Tibial nerve (tissue), 4 donors: ENCODE measurements at regions not wholly inside any gene's neighbourhood (a gene's known extent, or its start where the extent isn't known, plus 50 kb on each side); places are given as distances from the start of the nearest gene placed in this dataset.

Experiments
- DNase-seq, 2 donors: peaks; one replicate each; pipeline ENCODE4 v3.0.0-alpha.2; 2019; ENCODE audit warnings: low spot score in 2 of 2
- H3K27ac ChIP-seq, 4 donors: fragments of 200-600 bp; sonication (generic) in 3 of 4; one replicate each; pipeline ENCODE4 v1.5.1; 2017 to 2019; ENCODE audit warnings: mild to moderate bottlenecking in 1 of 4
- H3K27me3 ChIP-seq, 2 donors: fragments of 200-600 bp; sonication (generic) in 1 of 2; one replicate each; pipeline versions ENCODE4 v1.5.1 to v1.6.0; 2017 to 2019
- H3K36me3 ChIP-seq, 3 donors: fragments of 200-600 bp; sonication (generic); one replicate each; pipeline ENCODE4 v1.5.1; 2018 to 2019
- H3K4me1 ChIP-seq, 4 donors: fragments of 200-600 bp; sonication (generic) in 3 of 4; one replicate each; pipeline ENCODE4 v1.5.1; 2017 to 2019
- H3K4me3 ChIP-seq, 4 donors: fragments of 200-600 bp; sonication (generic) in 3 of 4; one replicate each; pipeline ENCODE4 v1.5.1; 2017 to 2019; ENCODE audit warnings: mild to moderate bottlenecking in 1 of 4, moderate library complexity in 1 of 4
- H3K9me3 ChIP-seq, 4 donors: fragments of 200-600 bp; sonication (generic) in 3 of 4; one replicate each; pipeline ENCODE4 v1.5.1; 2017 to 2019
- CTCF ChIP-seq, 5 experiments: fragments of 200-600 bp in 3 of 5; fragments of 450-650 bp in 2 of 5; sonication (generic) in 3 of 5; IDR thresholded peaks; one replicate each; pipeline ENCODE4 v1.5.1; 2016 to 2019; ENCODE audit warnings: antibody characterized with exemption in 5 of 5, mild to moderate bottlenecking in 3 of 5, moderate library complexity in 2 of 5
- EP300 ChIP-seq, 2 donors: sonication (generic); formaldehyde crosslinking; IDR thresholded peaks; one replicate each; pipeline ENCODE4 v1.6.1; 2017; ENCODE audit warnings: antibody characterized with exemption in 2 of 2, mild to moderate bottlenecking in 1 of 2
- POLR2A ChIP-seq, 2 donors: fragments of 450-650 bp; IDR thresholded peaks; one replicate each; pipeline ENCODE4 v1.6.1; 2017; ENCODE audit warnings: antibody characterized with exemption in 2 of 2, mild to moderate bottlenecking in 2 of 2, moderate library complexity in 2 of 2
- WGBS, 2 donors: methylation state at CpG; one replicate each; pipeline ENCODE4 v1.1.5; 2018; 5-methylcytosine and 5-hydroxymethylcytosine counted together

GRCh38 chr1:229162825-229163515, 107.9 kb upstream of the RAB4A start:
- Histone ChIP-seq H3K36me3 (no peaks in the 10 kb centered on the region), H3K9me3 (no peaks in the 10 kb centered on the region), H3K4me1 (peaks cover 0 to 9% (median 0%) of the 10 kb centered on the region in 4 donors), H3K27ac (no peak overlapping the region), H3K27me3 (no peaks in the 10 kb centered on the region), H3K4me3 (no peak overlapping the region)
- no peak for DNase-seq
- TF ChIP-seq POLR2A (IDR thresholded peaks at IDR 0.05) (no peak), CTCF (IDR thresholded peaks at IDR 0.05) (no peak), EP300 (IDR thresholded peaks at IDR 0.05) (no peak)
- 84 to 85% methylated on average over 11 of the region's 11 CpGs for WGBS, 2 donors

- TF ChIP-seq CTCF (IDR thresholded peaks at IDR 0.05): no peak
- TF ChIP-seq EP300 (IDR thresholded peaks at IDR 0.05): no peak
- no peak for TF ChIP-seq POLR2A (IDR thresholded peaks at IDR 0.05)
- Histone ChIP-seq H3K27me3 (no peaks in the 10 kb centered on the region), H3K4me3 (no peak overlapping the region), H3K36me3 (no peaks in the 10 kb centered on the region), H3K9me3 (no peaks in the 10 kb centered on the region), H3K4me1 (peaks cover 0 to 9% (median 0%) of the 10 kb centered on the region in 4 donors), H3K27ac (no peak overlapping the region)
- WGBS, 2 donors: 67 to 91% methylated on average over 1 of the region's 1 CpG
- DNase-seq: no peak
These were observed 106.6 kb upstream of the RAB4A start for GRCh38 chr1:229164348-229164747.

DNA sequence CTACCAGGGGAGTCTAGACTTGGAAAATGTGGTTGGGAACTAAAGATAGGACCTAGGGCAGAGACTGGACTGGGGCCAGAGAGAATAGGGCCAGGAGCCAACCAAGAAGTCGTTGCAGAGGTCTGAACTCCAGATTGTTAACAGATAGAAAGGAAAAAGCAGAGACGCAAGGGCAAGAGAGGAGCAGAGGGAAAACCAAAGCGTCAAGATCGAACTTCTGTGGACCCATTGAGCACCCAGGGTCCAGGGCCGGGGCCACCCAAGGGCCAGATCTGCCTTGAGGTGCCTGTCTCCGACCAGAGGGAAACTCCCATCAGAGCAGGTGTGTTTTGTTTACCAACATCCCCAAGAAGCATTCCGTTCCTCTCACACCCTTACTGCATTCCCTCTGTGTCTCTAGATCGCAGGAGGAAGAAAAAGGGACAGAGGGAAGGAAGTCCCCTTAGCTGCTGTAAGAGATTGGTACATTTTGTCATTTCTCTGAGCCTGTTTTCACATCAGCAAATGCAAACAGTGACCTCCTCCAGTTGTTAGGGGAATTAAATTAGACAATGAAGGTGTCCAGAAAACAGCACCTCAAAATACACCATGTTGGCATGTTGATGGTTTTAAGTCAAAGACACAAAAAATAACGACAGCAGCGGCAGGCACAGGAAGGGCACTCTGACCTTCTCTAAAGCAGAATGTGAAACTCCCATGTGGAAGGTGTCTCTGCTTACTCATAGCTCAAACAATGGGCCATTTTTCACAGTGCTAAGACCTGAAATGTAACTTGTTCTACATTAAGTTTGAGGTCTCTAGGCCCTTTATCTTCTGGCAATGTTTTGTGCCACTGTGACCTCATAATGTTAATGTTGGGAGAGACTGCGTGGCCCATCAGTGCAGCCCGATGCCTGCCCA, 105.8 kb upstream of the RAB4A start:
- Histone ChIP-seq H3K36me3 (no peaks in the 10 kb centered on the region), H3K4me3 (no peak overlapping the region), H3K27ac (no peak overlapping the region), H3K9me3 (no peaks in the 10 kb centered on the region), H3K4me1 (peaks cover 0 to 9% (median 0%) of the 10 kb centered on the region in 4 donors), H3K27me3 (no peaks in the 10 kb centered on the region)
- WGBS, 2 donors: 58 to 63% methylated on average over 12 of the region's 12 CpGs
- TF ChIP-seq POLR2A (IDR thresholded peaks at IDR 0.05) (no peak), EP300 (IDR thresholded peaks at IDR 0.05) (no peak), CTCF (IDR thresholded peaks at IDR 0.05) (no peak)
- DNase-seq: no peak

- H3K9me3 ChIP-seq: no peaks in the 10 kb centered on the region
- 76 to 78% methylated on average over 4 of the region's 4 CpGs for WGBS, 2 donors
These were observed 103.6 kb upstream of the RAB4A start for GRCh38 chr1:229167318-229167717.

More at GRCh38 chr1:229167318-229167717, 103.6 kb upstream of the RAB4A start:
- Histone ChIP-seq H3K4me1 (peaks cover 0 to 9% (median 0%) of the 10 kb centered on the region in 4 donors), H3K4me3 (no peak overlapping the region), H3K27ac (no peak overlapping the region), H3K36me3 (no peaks in the 10 kb centered on the region), H3K27me3 (no peaks in the 10 kb centered on the region)
- TF ChIP-seq POLR2A (IDR thresholded peaks at IDR 0.05) (no peak), CTCF (IDR thresholded peaks at IDR 0.05) (no peak), EP300 (IDR thresholded peaks at IDR 0.05) (no peak)
- DNase-seq: no peak
